Tibial nerve (tissue), 4 donors: ENCODE measurements at regions not wholly inside any gene's neighbourhood (a gene's known extent, or its start where the extent isn't known, plus 50 kb on each side); places are given as distances from the start of the nearest gene placed in this dataset.

Experiments
- DNase-seq, 2 donors: peaks; one replicate each; pipeline ENCODE4 v3.0.0-alpha.2; 2019; ENCODE audit warnings: low spot score in 2 of 2
- H3K27ac ChIP-seq, 4 donors: fragments of 200-600 bp; sonication (generic) in 3 of 4; one replicate each; pipeline ENCODE4 v1.5.1; 2017 to 2019; ENCODE audit warnings: mild to moderate bottlenecking in 1 of 4
- H3K27me3 ChIP-seq, 2 donors: fragments of 200-600 bp; sonication (generic) in 1 of 2; one replicate each; pipeline versions ENCODE4 v1.5.1 to v1.6.0; 2017 to 2019
- H3K36me3 ChIP-seq, 3 donors: fragments of 200-600 bp; sonication (generic); one replicate each; pipeline ENCODE4 v1.5.1; 2018 to 2019
- H3K4me1 ChIP-seq, 4 donors: fragments of 200-600 bp; sonication (generic) in 3 of 4; one replicate each; pipeline ENCODE4 v1.5.1; 2017 to 2019
- H3K4me3 ChIP-seq, 4 donors: fragments of 200-600 bp; sonication (generic) in 3 of 4; one replicate each; pipeline ENCODE4 v1.5.1; 2017 to 2019; ENCODE audit warnings: mild to moderate bottlenecking in 1 of 4, moderate library complexity in 1 of 4
- H3K9me3 ChIP-seq, 4 donors: fragments of 200-600 bp; sonication (generic) in 3 of 4; one replicate each; pipeline ENCODE4 v1.5.1; 2017 to 2019
- CTCF ChIP-seq, 5 experiments: fragments of 200-600 bp in 3 of 5; fragments of 450-650 bp in 2 of 5; sonication (generic) in 3 of 5; IDR thresholded peaks; one replicate each; pipeline ENCODE4 v1.5.1; 2016 to 2019; ENCODE audit warnings: antibody characterized with exemption in 5 of 5, mild to moderate bottlenecking in 3 of 5, moderate library complexity in 2 of 5
- EP300 ChIP-seq, 2 donors: sonication (generic); formaldehyde crosslinking; IDR thresholded peaks; one replicate each; pipeline ENCODE4 v1.6.1; 2017; ENCODE audit warnings: antibody characterized with exemption in 2 of 2, mild to moderate bottlenecking in 1 of 2
- POLR2A ChIP-seq, 2 donors: fragments of 450-650 bp; IDR thresholded peaks; one replicate each; pipeline ENCODE4 v1.6.1; 2017; ENCODE audit warnings: antibody characterized with exemption in 2 of 2, mild to moderate bottlenecking in 2 of 2, moderate library complexity in 2 of 2
- WGBS, 2 donors: methylation state at CpG; one replicate each; pipeline ENCODE4 v1.1.5; 2018; 5-methylcytosine and 5-hydroxymethylcytosine counted together

- Histone ChIP-seq H3K9me3 (no peaks in the 10 kb centered on the region), H3K4me1 (peaks cover 0 to 17% (median 0%) of the 10 kb centered on the region in 4 donors), H3K36me3 (no peaks in the 10 kb centered on the region), H3K4me3 (no peak overlapping the region), H3K27me3 (no peaks in the 10 kb centered on the region), H3K27ac (no peak overlapping the region)
- 93 to 96% methylated on average over 2 of the region's 2 CpGs for WGBS, 2 donors
- DNase-seq, result no peak
- TF ChIP-seq CTCF (IDR thresholded peaks at IDR 0.05), result no peak
Measured at GRCh38 chr14:75370416-75371205, 57.2 kb upstream of the JDP2 start.

GRCh38 chr14:75371297-75371696 is 56.5 kb upstream of the JDP2 start:
- no peak for TF ChIP-seq POLR2A (IDR thresholded peaks at IDR 0.05)
- no peak overlapping the region for H3K4me3 ChIP-seq
- no peak for DNase-seq
- peaks cover 0 to 17% (median 0%) of the 10 kb centered on the region in 4 donors for H3K4me1 ChIP-seq
- no peaks in the 10 kb centered on the region for H3K27me3 ChIP-seq
- H3K36me3 ChIP-seq, result no peaks in the 10 kb centered on the region
- H3K9me3 ChIP-seq, result no peaks in the 10 kb centered on the region
- 99 to 100% methylated on average over 2 of the region's 2 CpGs for WGBS, 2 donors
- no peak overlapping the region for H3K27ac ChIP-seq

- no peaks in the 10 kb centered on the region for H3K36me3 ChIP-seq
- peak overlapping the region in 1 of 4 donors; percentile 51 for H3K27ac ChIP-seq
- peaks cover 0 to 17% (median 0%) of the 10 kb centered on the region in 4 donors for H3K4me1 ChIP-seq
- no peaks in the 10 kb centered on the region for H3K27me3 ChIP-seq
- H3K4me3 ChIP-seq, result no peak overlapping the region
- no peaks in the 10 kb centered on the region for H3K9me3 ChIP-seq
- peak; percentile 27 to 46 for DNase-seq
- TF ChIP-seq EP300 (IDR thresholded peaks at IDR 0.05) (no peak), CTCF (IDR thresholded peaks at IDR 0.05) (no peak), POLR2A (IDR thresholded peaks at IDR 0.05) (no peak)
- WGBS, 2 donors, result 15 to 23% methylated on average over 5 of the region's 5 CpGs
Measured at GRCh38 chr14:75372260-75372659, 55.6 kb upstream of the JDP2 start.

GRCh38 chr14:75373133-75373532 is 54.7 kb upstream of the JDP2 start:
- no peak overlapping the region for H3K4me3 ChIP-seq
- H3K27ac ChIP-seq, result no peak overlapping the region
- H3K4me1 ChIP-seq, result peaks cover 0 to 17% (median 0%) of the 10 kb centered on the region in 4 donors
- DNase-seq, result no peak
- H3K36me3 ChIP-seq, result no peaks in the 10 kb centered on the region
- H3K27me3 ChIP-seq, result no peaks in the 10 kb centered on the region
- WGBS, 2 donors, result 65% methylated on average over 3 of the region's 3 CpGs
- no peaks in the 10 kb centered on the region for H3K9me3 ChIP-seq
- TF ChIP-seq EP300 (IDR thresholded peaks at IDR 0.05) (no peak), POLR2A (IDR thresholded peaks at IDR 0.05) (no peak), CTCF (IDR thresholded peaks at IDR 0.05) (no peak)

GRCh38 chr14:75373616-75374015 is 54.2 kb upstream of the JDP2 start:
- no peaks in the 10 kb centered on the region for H3K9me3 ChIP-seq
- TF ChIP-seq EP300 (IDR thresholded peaks at IDR 0.05) (no peak), POLR2A (IDR thresholded peaks at IDR 0.05) (no peak), CTCF (IDR thresholded peaks at IDR 0.05) (no peak)
- H3K27me3 ChIP-seq, result no peaks in the 10 kb centered on the region
- no peaks in the 10 kb centered on the region for H3K36me3 ChIP-seq
- H3K27ac ChIP-seq, result no peak overlapping the region
- DNase-seq, result no peak
- H3K4me1 ChIP-seq, result peaks cover 0 to 17% (median 0%) of the 10 kb centered on the region in 4 donors
- no peak overlapping the region for H3K4me3 ChIP-seq
- 30 to 44% methylated on average over 1 of the region's 1 CpG for WGBS, 2 donors
